Upper lobe of left lung (tissue), 6 donors: ENCODE measurements at regions not wholly inside any gene's neighbourhood (a gene's known extent, or its start where the extent isn't known, plus 50 kb on each side); places are given as distances from the start of the nearest gene placed in this dataset.
A peak's percentile ranks its signal among the peaks of the same experiment; 100 is the strongest.

Source experiments
- ATAC-seq, 2 donors: fragments of 200-7000 bp; cut with Tn5 transposase; one replicate each; pipeline ENCODE4 v1.9.1; 2022; ENCODE audit warnings: mild to moderate bottlenecking in 2 of 2, moderate library complexity in 2 of 2; ENCODE audit not compliant: low FRiP score in 2 of 2
- DNase-seq, 2 donors: peaks; one replicate each; pipeline ENCODE4 v3.0.0-alpha.2; 2019 to 2020
- H3K27ac ChIP-seq, 4 donors: fragments of 200-600 bp; sonication (generic); one replicate each; pipeline ENCODE4 v1.5.1; 2016 to 2019
- H3K27me3 ChIP-seq, 4 donors: fragments of 200-600 bp; sonication (generic); one replicate each; pipeline ENCODE4 v1.5.1; 2017 to 2019
- H3K36me3 ChIP-seq, 4 donors: fragments of 200-600 bp; sonication (generic); one replicate each; pipeline ENCODE4 v1.5.1; 2016 to 2019
- H3K4me1 ChIP-seq, 4 donors: fragments of 200-600 bp; sonication (generic); one replicate each; pipeline ENCODE4 v1.5.1; 2018 to 2019
- H3K4me3 ChIP-seq, 4 donors: fragments of 200-600 bp; sonication (generic); one replicate each; pipeline ENCODE4 v1.5.1; 2017 to 2019; ENCODE audit warnings: mild to moderate bottlenecking in 2 of 4, moderate library complexity in 1 of 4
- H3K9me3 ChIP-seq, 4 donors: fragments of 200-600 bp; sonication (generic); one replicate each; pipeline ENCODE4 v1.5.1; 2018 to 2019
- EP300 ChIP-seq, 4 donors: sonication (generic); formaldehyde crosslinking; IDR thresholded peaks; one replicate each; pipeline ENCODE4 v1.5.1; 2017; ENCODE audit warnings: antibody characterized with exemption in 4 of 4, control low read depth in 2 of 4
- POLR2A ChIP-seq, 4 donors: fragments of 450-650 bp; IDR thresholded peaks; one replicate each; pipeline ENCODE4 v1.5.1; 2016 to 2017; ENCODE audit warnings: antibody characterized with exemption in 4 of 4, mild to moderate bottlenecking in 2 of 4
- POLR2AphosphoS5 ChIP-seq, 2 donors: sonication (generic); formaldehyde crosslinking; IDR thresholded peaks; one replicate each; pipeline ENCODE4 v1.5.1; 2017; ENCODE audit warnings: antibody characterized with exemption in 2 of 2
- WGBS, 2 donors: methylation state at CpG; one replicate each; pipeline ENCODE4 v1.1.5; 2017 to 2018; 5-methylcytosine and 5-hydroxymethylcytosine counted together
- TF ChIP-seq, protein P1 (sequence below), 6 experiments: fragments of 450-650 bp in 4 of 6; fragments of 200-600 bp in 2 of 6; sonication (generic) in 2 of 6; IDR thresholded peaks; one replicate each; pipeline ENCODE4 v1.5.1; 2016 to 2019; ENCODE audit warnings: antibody characterized with exemption in 6 of 6
- donor health status: DM: no; HTN: no; CAD: no; lungs with moderate emphysema.
- donor health status: DM: no; HTN: yes; CAD: no; lungs with severe emphysema.

DNA sequence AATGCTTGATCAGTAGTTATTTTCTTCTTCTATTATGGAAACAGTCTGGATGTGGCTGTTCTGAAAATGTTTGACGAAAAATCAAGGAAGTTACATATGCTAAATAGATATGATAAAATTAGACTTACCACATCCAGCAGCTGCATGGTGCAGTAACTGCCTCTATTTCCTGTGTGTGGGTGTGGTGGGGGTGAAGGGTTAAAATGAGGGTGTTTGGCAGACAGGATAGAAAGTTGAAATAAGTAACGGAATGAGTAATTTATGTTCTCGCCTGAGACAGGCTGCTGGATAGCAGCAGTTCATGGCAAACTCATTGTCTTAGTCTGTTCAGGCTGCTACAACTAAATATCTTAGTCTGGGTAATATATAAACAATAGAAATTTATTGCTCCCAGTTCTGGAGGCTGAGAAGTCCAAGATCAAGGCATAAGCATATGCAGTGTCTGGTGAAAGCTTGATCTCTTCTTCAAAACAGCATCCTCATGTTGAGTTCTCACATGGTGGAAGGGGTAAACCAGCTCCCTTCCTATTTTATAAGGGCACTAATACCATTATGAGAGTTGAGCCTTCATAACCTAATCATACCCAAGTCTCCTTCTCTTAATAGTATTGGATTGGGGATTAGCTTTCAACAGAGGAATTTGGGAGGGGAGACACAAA lies 1248.9 kb downstream of the SLITRK5 start:
- Histone ChIP-seq H3K4me3 (no peak overlapping the region), H3K27ac (no peak overlapping the region), H3K9me3 (peaks cover 0 to 6% (median 0%) of the 10 kb centered on the region in 4 donors), H3K4me1 (no peaks in the 10 kb centered on the region), H3K27me3 (no peaks in the 10 kb centered on the region), H3K36me3 (no peaks in the 10 kb centered on the region)
- no peak for ATAC-seq
- TF ChIP-seq POLR2AphosphoS5 (IDR thresholded peaks at IDR 0.05) (no peak), EP300 (IDR thresholded peaks at IDR 0.05) (no peak), POLR2A (IDR thresholded peaks at IDR 0.05) (no peak)
- TF ChIP-seq, protein P1, sequence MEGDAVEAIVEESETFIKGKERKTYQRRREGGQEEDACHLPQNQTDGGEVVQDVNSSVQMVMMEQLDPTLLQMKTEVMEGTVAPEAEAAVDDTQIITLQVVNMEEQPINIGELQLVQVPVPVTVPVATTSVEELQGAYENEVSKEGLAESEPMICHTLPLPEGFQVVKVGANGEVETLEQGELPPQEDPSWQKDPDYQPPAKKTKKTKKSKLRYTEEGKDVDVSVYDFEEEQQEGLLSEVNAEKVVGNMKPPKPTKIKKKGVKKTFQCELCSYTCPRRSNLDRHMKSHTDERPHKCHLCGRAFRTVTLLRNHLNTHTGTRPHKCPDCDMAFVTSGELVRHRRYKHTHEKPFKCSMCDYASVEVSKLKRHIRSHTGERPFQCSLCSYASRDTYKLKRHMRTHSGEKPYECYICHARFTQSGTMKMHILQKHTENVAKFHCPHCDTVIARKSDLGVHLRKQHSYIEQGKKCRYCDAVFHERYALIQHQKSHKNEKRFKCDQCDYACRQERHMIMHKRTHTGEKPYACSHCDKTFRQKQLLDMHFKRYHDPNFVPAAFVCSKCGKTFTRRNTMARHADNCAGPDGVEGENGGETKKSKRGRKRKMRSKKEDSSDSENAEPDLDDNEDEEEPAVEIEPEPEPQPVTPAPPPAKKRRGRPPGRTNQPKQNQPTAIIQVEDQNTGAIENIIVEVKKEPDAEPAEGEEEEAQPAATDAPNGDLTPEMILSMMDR (IDR thresholded peaks at IDR 0.05), result no peak
- 54 to 60% methylated on average over 3 of the region's 3 CpGs for WGBS, 2 donors
- DNase-seq, result no peak

DNA sequence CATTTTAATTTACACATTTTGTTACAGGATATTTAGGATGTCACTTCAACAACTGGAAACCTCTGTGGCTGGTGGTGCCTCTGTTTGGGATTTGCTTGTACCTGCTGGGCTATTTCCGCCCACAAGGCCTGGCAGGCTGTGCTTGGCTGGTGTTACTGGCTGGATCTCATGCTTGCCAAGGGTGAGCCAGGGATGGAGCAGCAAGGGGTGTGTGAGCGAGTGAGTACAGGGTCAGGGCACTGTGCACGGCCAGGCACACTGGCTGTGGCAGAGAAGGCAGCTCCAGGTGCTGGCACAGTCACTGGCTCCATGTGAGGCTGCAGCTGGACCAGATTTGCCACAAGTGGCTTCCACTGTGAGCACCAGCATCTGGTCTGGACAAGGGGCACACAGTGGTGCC lies 1254.8 kb downstream of the SLITRK5 start:
- H3K36me3 ChIP-seq, result no peaks in the 10 kb centered on the region
- peak in 1 of 2 donors; percentile 19 for ATAC-seq
- H3K4me1 ChIP-seq, result no peaks in the 10 kb centered on the region
- TF ChIP-seq EP300 (IDR thresholded peaks at IDR 0.05) (no peak), POLR2A (IDR thresholded peaks at IDR 0.05) (no peak), POLR2AphosphoS5 (IDR thresholded peaks at IDR 0.05) (no peak)
- TF ChIP-seq, protein P1 (IDR thresholded peaks at IDR 0.05), result no peak
- WGBS, 2 donors, result 93 to 95% methylated on average over 3 of the region's 3 CpGs
- H3K4me3 ChIP-seq, result no peak overlapping the region
- H3K9me3 ChIP-seq, result peaks cover 0 to 12% (median 5%) of the 10 kb centered on the region in 4 donors
- H3K27ac ChIP-seq, result no peak overlapping the region
- peak in 1 of 2 donors; percentile 16 for DNase-seq
- no peaks in the 10 kb centered on the region for H3K27me3 ChIP-seq

DNA sequence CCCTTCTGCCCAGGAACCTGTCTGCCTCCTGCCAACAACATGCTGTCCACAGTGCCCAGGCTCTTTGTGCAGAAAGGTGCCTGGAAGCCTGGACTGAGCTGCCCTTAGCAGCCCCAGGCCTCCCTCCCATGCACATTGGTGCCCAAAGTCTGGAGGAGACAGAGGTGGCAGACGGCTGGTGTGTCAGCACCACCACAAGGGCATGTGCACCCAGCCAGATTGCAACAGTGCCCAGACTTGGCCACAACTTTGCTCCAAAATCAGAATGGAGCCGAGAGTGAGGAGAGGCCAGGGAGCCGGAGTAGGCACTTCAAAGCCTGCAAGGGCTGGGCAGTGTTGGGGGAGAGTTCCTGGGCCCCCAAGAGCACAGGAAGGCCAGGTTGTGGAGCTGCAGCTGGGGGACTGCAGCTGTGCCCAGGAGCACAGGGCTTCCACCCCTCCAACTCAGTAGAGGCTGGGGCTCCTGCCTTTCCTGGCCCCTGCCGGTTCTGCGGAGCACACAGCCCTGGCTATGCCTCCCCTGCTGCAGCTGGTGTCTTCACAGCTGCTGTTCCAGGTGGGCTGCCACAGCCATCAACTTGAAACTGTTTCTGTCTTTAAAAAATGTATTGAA lies 1255.8 kb downstream of the SLITRK5 start:
- Histone ChIP-seq H3K36me3 (no peaks in the 10 kb centered on the region), H3K4me1 (no peaks in the 10 kb centered on the region), H3K9me3 (peaks cover 0 to 12% (median 5%) of the 10 kb centered on the region in 4 donors), H3K27ac (no peak overlapping the region), H3K27me3 (no peaks in the 10 kb centered on the region), H3K4me3 (no peak overlapping the region)
- DNase-seq (peak in 1 of 2 donors; percentile 30), ATAC-seq (no peak)
- TF ChIP-seq POLR2AphosphoS5 (IDR thresholded peaks at IDR 0.05), result no peak
- 90 to 100% methylated on average over 2 to 3 of the region's 5 CpGs for WGBS, 2 donors

DNA sequence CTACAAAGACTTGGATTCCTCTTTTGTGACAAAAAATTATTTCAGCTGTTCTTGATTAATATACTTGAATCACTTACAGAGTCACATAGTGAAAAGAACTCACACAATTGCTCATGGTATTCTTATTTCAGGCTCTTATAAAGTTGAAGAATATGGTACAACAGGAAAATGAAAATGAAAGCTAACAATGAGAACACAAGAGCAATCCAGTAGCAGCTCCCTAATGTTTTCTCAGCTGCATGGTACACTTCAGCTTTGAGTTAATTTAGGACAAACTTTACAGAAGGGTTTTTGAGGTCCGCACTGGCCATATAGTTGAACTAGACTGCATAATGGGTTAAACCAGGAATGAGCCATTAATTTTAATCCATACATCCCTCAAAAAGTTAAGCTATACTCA lies 1261.8 kb downstream of the SLITRK5 start:
- no peak overlapping the region for H3K27ac ChIP-seq

DNA sequence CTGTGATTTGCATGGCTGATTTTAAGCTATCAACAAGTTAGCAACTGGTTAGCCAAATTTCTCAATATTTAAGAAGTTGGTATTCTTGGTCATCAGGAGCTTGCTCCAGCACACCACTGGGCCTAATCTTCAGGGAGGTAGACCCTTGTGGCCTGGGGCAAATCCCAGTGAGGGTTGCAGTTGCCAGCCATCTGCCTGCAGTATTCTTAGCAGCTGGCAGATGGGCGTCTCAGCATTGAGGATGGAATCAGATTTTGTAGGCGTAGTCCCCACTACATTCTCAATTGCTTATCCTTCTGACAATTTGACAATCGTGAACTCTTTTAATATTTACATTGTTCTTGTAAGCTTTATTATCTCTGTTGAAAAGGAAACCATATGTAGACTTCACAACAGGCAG lies 1266.2 kb downstream of the SLITRK5 start:
- Histone ChIP-seq H3K9me3 (no peaks in the 10 kb centered on the region), H3K27ac (no peak overlapping the region), H3K4me3 (no peak overlapping the region), H3K36me3 (no peaks in the 10 kb centered on the region), H3K27me3 (no peaks in the 10 kb centered on the region), H3K4me1 (no peaks in the 10 kb centered on the region)
- TF ChIP-seq, protein P1 (IDR thresholded peaks at IDR 0.05), result no peak
- TF ChIP-seq EP300 (IDR thresholded peaks at IDR 0.05) (no peak), POLR2A (IDR thresholded peaks at IDR 0.05) (no peak), POLR2AphosphoS5 (IDR thresholded peaks at IDR 0.05) (no peak)
- WGBS, 2 donors, result 80 to 85% methylated on average over 3 of the region's 3 CpGs
- DNase-seq, result no peak
- ATAC-seq, result no peak

More for the DNA sequence above, 1261.8 kb downstream of the SLITRK5 start:
- no peaks in the 10 kb centered on the region for H3K36me3 ChIP-seq
- DNase-seq, result no peak
- WGBS, 2 donors, result 80 to 81% methylated on average over 1 of the region's 1 CpG
- no peaks in the 10 kb centered on the region for H3K9me3 ChIP-seq
- H3K4me1 ChIP-seq, result no peaks in the 10 kb centered on the region
- H3K4me3 ChIP-seq, result no peak overlapping the region
- no peak for ATAC-seq
- no peaks in the 10 kb centered on the region for H3K27me3 ChIP-seq
- TF ChIP-seq POLR2AphosphoS5 (IDR thresholded peaks at IDR 0.05) (no peak), POLR2A (IDR thresholded peaks at IDR 0.05) (no peak), EP300 (IDR thresholded peaks at IDR 0.05) (no peak)
- TF ChIP-seq, protein P1 (IDR thresholded peaks at IDR 0.05), result no peak
